H9 (cell line): ENCODE measurements at regions not wholly inside any gene's neighbourhood (a gene's known extent, or its start where the extent isn't known, plus 50 kb on each side); places are given as distances from the start of the nearest gene placed in this dataset.

Experiments used
- DNase-seq: peaks from one replicate; pipeline ENCODE4 v3.0.0-alpha.2; 2017
- H2AFZ ChIP-seq: one replicate; pipeline ENCODE4 v1.6.1; 2013; ENCODE audit warnings: mild to moderate bottlenecking, low read length, control low read depth, moderate library complexity
- H2AK5ac ChIP-seq: 2 replicates; pipeline ENCODE4 v1.6.1; 2013; ENCODE audit warnings: low read length, control low read depth, mixed read lengths; ENCODE audit not compliant: insufficient read length
- H2BK120ac ChIP-seq: one replicate; pipeline ENCODE4 v1.6.1; 2013; ENCODE audit warnings: low read depth, mild to moderate bottlenecking, low read length, control low read depth, inconsistent platforms; ENCODE audit not compliant: poor library complexity, severe bottlenecking
- H2BK12ac ChIP-seq: 2 replicates; pipeline ENCODE4 v1.6.1; 2013; ENCODE audit warnings: low read length, control low read depth, mixed read lengths, low read depth; ENCODE audit not compliant: insufficient read length
- H2BK15ac ChIP-seq: 2 replicates; pipeline ENCODE4 v1.6.1; 2013; ENCODE audit warnings: low read depth, low read length, control low read depth
- H2BK20ac ChIP-seq: one replicate; pipeline ENCODE4 v1.6.1; 2013; ENCODE audit warnings: low read depth, mild to moderate bottlenecking, low read length, control low read depth, inconsistent platforms; ENCODE audit not compliant: poor library complexity, severe bottlenecking
- H2BK5ac ChIP-seq: 2 replicates; pipeline ENCODE4 v1.6.1; 2013; ENCODE audit warnings: low read length, control low read depth, mixed read lengths; ENCODE audit not compliant: insufficient read length
- H3K14ac ChIP-seq: 2 replicates; pipeline ENCODE4 v1.6.1; 2013; ENCODE audit warnings: low read length, control low read depth; ENCODE audit not compliant: insufficient read depth
- H3K18ac ChIP-seq: 2 replicates; pipeline ENCODE4 v1.6.1; 2013; ENCODE audit warnings: low read depth, mild to moderate bottlenecking, mixed read lengths, low read length, control low read depth; ENCODE audit not compliant: insufficient read length
- H3K23ac ChIP-seq: 2 replicates; pipeline ENCODE4 v1.6.1; 2013; ENCODE audit warnings: low read length, control low read depth, mixed read lengths, low read depth; ENCODE audit not compliant: insufficient read length
- H3K23me2 ChIP-seq: 2 replicates; pipeline ENCODE4 v1.6.1; 2013; ENCODE audit warnings: low read depth, mild to moderate bottlenecking, mixed read lengths, low read length, control low read depth; ENCODE audit not compliant: insufficient read length, poor library complexity, severe bottlenecking
- H3K27ac ChIP-seq: 2 replicates; pipeline ENCODE4 v1.5.1; 2013; ENCODE audit warnings: low read length, control low read depth, mixed read lengths, low read depth; ENCODE audit not compliant: insufficient read length
- H3K27me3 ChIP-seq: 2 replicates; pipeline ENCODE4 v1.6.1; 2013; ENCODE audit warnings: low read length, control low read depth, inconsistent platforms; ENCODE audit not compliant: insufficient read depth
- H3K4ac ChIP-seq: 2 replicates; pipeline ENCODE4 v1.6.1; 2013; ENCODE audit warnings: low read depth, mild to moderate bottlenecking, control low read depth, inconsistent platforms, low read length, moderate library complexity
- H3K4me1 ChIP-seq: 2 replicates; pipeline ENCODE4 v1.6.1; 2013; ENCODE audit warnings: low read length, control low read depth, inconsistent platforms; ENCODE audit not compliant: insufficient read depth
- H3K4me2 ChIP-seq: 2 replicates; pipeline ENCODE4 v1.6.1; 2013; ENCODE audit warnings: low read length, control low read depth, mixed read lengths; ENCODE audit not compliant: insufficient read length, insufficient read depth
- H3K56ac ChIP-seq: 2 replicates; pipeline ENCODE4 v1.6.1; 2013; ENCODE audit warnings: low read depth, mild to moderate bottlenecking, mixed read lengths, low read length, control low read depth; ENCODE audit not compliant: insufficient read length
- H3K79me1 ChIP-seq: 2 replicates; pipeline ENCODE4 v1.6.1; 2013; ENCODE audit warnings: low read depth, mild to moderate bottlenecking, moderate library complexity, low read length, control low read depth, inconsistent platforms; ENCODE audit not compliant: insufficient read depth, poor library complexity, severe bottlenecking
- H3K79me2 ChIP-seq: 2 replicates; pipeline ENCODE4 v1.6.1; 2013; ENCODE audit warnings: low read length, control low read depth, inconsistent platforms; ENCODE audit not compliant: insufficient read depth
- H3K9ac ChIP-seq: 2 replicates; pipeline ENCODE4 v1.6.1; 2013; ENCODE audit warnings: low read length, control low read depth, mixed read lengths; ENCODE audit not compliant: insufficient read length; ENCODE audit errors: extremely low read depth
- H3K9me3 ChIP-seq: one replicate; pipeline ENCODE4 v1.6.1; 2013; ENCODE audit warnings: low read depth, low read length, inconsistent platforms; ENCODE audit not compliant: control insufficient read depth
- H3T11ph ChIP-seq: one replicate; pipeline ENCODE4 v1.6.1; 2013; ENCODE audit warnings: mild to moderate bottlenecking, low read length, control low read depth, inconsistent platforms
- H4K20me1 ChIP-seq: one replicate; pipeline ENCODE4 v1.6.1; 2013; ENCODE audit not compliant: control insufficient read depth, insufficient read length, insufficient read depth
- H4K5ac ChIP-seq: 2 replicates; pipeline ENCODE4 v1.6.1; 2013; ENCODE audit warnings: low read depth, mild to moderate bottlenecking, mixed read lengths, low read length, control low read depth; ENCODE audit not compliant: insufficient read length
- H4K8ac ChIP-seq: replicated peaks from 2 replicates; pipeline ENCODE4 v1.6.1; 2013; ENCODE audit warnings: low read length, control low read depth, mixed read lengths, low read depth; ENCODE audit not compliant: insufficient read length
- H4K91ac ChIP-seq: 2 replicates; pipeline ENCODE4 v1.6.1; 2013; ENCODE audit warnings: low read depth, mild to moderate bottlenecking, moderate library complexity, mixed read lengths, low read length, control low read depth; ENCODE audit not compliant: insufficient read length
- H3K27ac Mint-ChIP-seq, 3 experiments: 2 replicates in 2 of 3; 3 replicates in 1 of 3; pipeline ENCODE4 v1.8.0; 2020 to 2021; ENCODE audit warnings: mixed read lengths in 3 of 3, mild to moderate bottlenecking in 1 of 3, moderate library complexity in 1 of 3
- H3K27me3 Mint-ChIP-seq: 2 replicates; pipeline ENCODE4 v1.8.0; 2021; ENCODE audit warnings: low read depth, mild to moderate bottlenecking, moderate library complexity, mixed read lengths
- H3K36me3 Mint-ChIP-seq, 3 experiments: 2 replicates in 2 of 3; 3 replicates in 1 of 3; pipeline ENCODE4 v1.8.0; 2020 to 2021; ENCODE audit warnings: low read depth in 3 of 3, mixed read lengths in 3 of 3; ENCODE audit not compliant: insufficient read depth in 1 of 3
- H3K4me1 Mint-ChIP-seq, 2 experiments: 2 replicates each; pipeline ENCODE4 v1.8.0; 2020; ENCODE audit warnings: mixed read lengths in 2 of 2
- H3K4me3 Mint-ChIP-seq, 2 experiments: 2 replicates in 1 of 2; 3 replicates in 1 of 2; pipeline ENCODE4 v1.8.0; 2020 to 2021; ENCODE audit warnings: mild to moderate bottlenecking in 2 of 2, mixed read lengths in 2 of 2, moderate library complexity in 1 of 2
- H3K9me3 Mint-ChIP-seq, 2 experiments: 2 replicates in 1 of 2; 3 replicates in 1 of 2; pipeline ENCODE4 v1.8.0; 2020; ENCODE audit warnings: mild to moderate bottlenecking in 2 of 2, mixed read lengths in 2 of 2, moderate library complexity in 1 of 2
- CTCF ChIP-seq: fragments of 200-600 bp; sonication (generic); conservative IDR thresholded peaks from 3 replicates; pipeline ENCODE4 v1.8.0; 2021; ENCODE audit warnings: antibody characterized with exemption, mild to moderate bottlenecking

- H3K27ac Mint-ChIP-seq: no peak overlapping the region
- no peak overlapping the region for H4K91ac ChIP-seq
- H3K9ac ChIP-seq: no peak overlapping the region
- no peak overlapping the region for H3K27ac ChIP-seq
- no peak overlapping the region for H4K5ac ChIP-seq
- no peak overlapping the region for H3K4me3 Mint-ChIP-seq
- H2BK15ac ChIP-seq: no peak overlapping the region
- no peak overlapping the region for H4K8ac ChIP-seq
- peaks cover 2 to 42% (median 9%) of the 10 kb centered on the region in 3 experiments; a peak in 6 of 7 replicates for H3K36me3 Mint-ChIP-seq
- H3K4me2 ChIP-seq: no peak overlapping the region
- H3K18ac ChIP-seq: no peak overlapping the region
- peaks cover 0 to 5% of the 10 kb centered on the region in 2 experiments; a peak in 2 of 4 replicates for H3K4me1 Mint-ChIP-seq
- no peaks in the 10 kb centered on the region for H3K4me1 ChIP-seq
- no peak overlapping the region for H3K4ac ChIP-seq
- no peaks in the 10 kb centered on the region for H3K79me1 ChIP-seq
- no peak overlapping the region for H3K56ac ChIP-seq
- no peak overlapping the region for H3K23ac ChIP-seq
- H2BK5ac ChIP-seq: no peak overlapping the region
- no peaks in the 10 kb centered on the region for H3K27me3 Mint-ChIP-seq
- H2AFZ ChIP-seq: no peak overlapping the region
- H2BK120ac ChIP-seq: no peak overlapping the region
- no peaks in the 10 kb centered on the region for H3K27me3 ChIP-seq
- no peak overlapping the region for H2BK12ac ChIP-seq
- H3K14ac ChIP-seq: no peak overlapping the region
- no peaks in the 10 kb centered on the region for H3K23me2 ChIP-seq
- no peak for TF ChIP-seq CTCF
- H3T11ph ChIP-seq: no peak overlapping the region
- no peaks in the 10 kb centered on the region for H3K79me2 ChIP-seq
- no peak overlapping the region for H2BK20ac ChIP-seq
- H3K9me3 ChIP-seq: no peaks in the 10 kb centered on the region
- DNase-seq: no peak
- peaks cover 21 to 31% of the 10 kb centered on the region in 2 experiments for H3K9me3 Mint-ChIP-seq
- H4K20me1 ChIP-seq: no peaks in the 10 kb centered on the region
- no peak overlapping the region for H2AK5ac ChIP-seq
Observed at GRCh38 chr5:68861099-68861498, 232.7 kb upstream of the SLC30A5 start.
